CD8-positive, alpha-beta memory T cell (primary cell): ENCODE measurements at regions not wholly inside any gene's neighbourhood (a gene's known extent, or its start where the extent isn't known, plus 50 kb on each side); places are given as distances from the start of the nearest gene placed in this dataset.

Experiments used
- CTCF ChIA-PET: fragments of 350-600 bp; sonication (Branson Sonifier 250); formaldehyde crosslinking; loops from one replicate; lab custom pipeline; 2021; ENCODE audit warnings: antibody characterized with exemption; lab: Charles Lee
- POLR2A ChIA-PET: fragments of 350-600 bp; sonication (Branson Sonifier 250); formaldehyde crosslinking; loops from one replicate; lab custom pipeline; 2021; ENCODE audit warnings: antibody characterized with exemption; lab: Charles Lee
- DNase-seq, 5 donors: peaks; one replicate each; pipeline versions ENCODE4 v3.0.0 to v3.0.0-alpha.2; 2020 to 2022; ENCODE audit warnings: mixed read lengths in 1 of 5
- H3K27ac ChIP-seq: one replicate; pipeline ENCODE4 v1.7.0; 2013; ENCODE audit warnings: low read depth, mild to moderate bottlenecking, low read length, moderate library complexity
- H3K27me3 ChIP-seq: 2 replicates; pipeline ENCODE4 v1.7.0; 2013; ENCODE audit warnings: low read length, mild to moderate bottlenecking; ENCODE audit not compliant: insufficient read depth, poor library complexity, severe bottlenecking
- H3K36me3 ChIP-seq: 2 replicates; pipeline ENCODE4 v1.7.0; 2013; ENCODE audit warnings: mild to moderate bottlenecking, low read length, moderate library complexity; ENCODE audit not compliant: insufficient read depth
- H3K4me1 ChIP-seq: 2 replicates; pipeline ENCODE4 v1.7.0; 2013; ENCODE audit warnings: mild to moderate bottlenecking, low read length, moderate library complexity; ENCODE audit not compliant: insufficient read depth
- H3K4me3 ChIP-seq: 2 replicates; pipeline ENCODE4 v1.7.0; 2013; ENCODE audit warnings: mild to moderate bottlenecking, low read length
- H3K9me3 ChIP-seq: 2 replicates; pipeline ENCODE4 v1.7.0; 2013; ENCODE audit warnings: mild to moderate bottlenecking, low read length
- H3K27ac Mint-ChIP-seq, 8 donors: one replicate each; pipeline ENCODE4 v1.8.0; 2020 to 2021; ENCODE audit warnings: mixed read lengths in 8 of 8, mild to moderate bottlenecking in 6 of 8, inconsistent platforms in 3 of 8, moderate library complexity in 3 of 8
- H3K27me3 Mint-ChIP-seq, 2 donors: one replicate each; pipeline ENCODE4 v1.8.0; 2020 to 2021; ENCODE audit warnings: mixed read lengths in 2 of 2, mild to moderate bottlenecking in 1 of 2, moderate library complexity in 1 of 2
- H3K36me3 Mint-ChIP-seq, 3 donors: one replicate each; pipeline ENCODE4 v1.8.0; 2020 to 2021; ENCODE audit warnings: mixed read lengths in 3 of 3, inconsistent platforms in 1 of 3, mild to moderate bottlenecking in 1 of 3
- H3K4me1 Mint-ChIP-seq, 3 donors: one replicate each; pipeline ENCODE4 v1.8.0; 2020 to 2021; ENCODE audit warnings: mixed read lengths in 3 of 3, inconsistent platforms in 1 of 3, mild to moderate bottlenecking in 1 of 3
- H3K4me3 Mint-ChIP-seq, 7 donors: one replicate each; pipeline ENCODE4 v1.8.0; 2020 to 2021; ENCODE audit warnings: mixed read lengths in 7 of 7, mild to moderate bottlenecking in 6 of 7, moderate library complexity in 4 of 7, inconsistent platforms in 2 of 7
- H3K9me3 Mint-ChIP-seq, 5 donors: one replicate each; pipeline ENCODE4 v1.8.0; 2020 to 2022; ENCODE audit warnings: mixed read lengths in 5 of 5, mild to moderate bottlenecking in 3 of 5, moderate library complexity in 2 of 5, inconsistent platforms in 1 of 5

GRCh38 chr10:36191009-36191408, 548.9 kb upstream of the FZD8 start:
- no peak for DNase-seq
- no peak overlapping the region for H3K4me3 Mint-ChIP-seq
- CTCF ChIA-PET: no interaction called here
- Histone ChIP-seq H3K9me3 (no peaks in the 10 kb centered on the region), H3K27ac (no peak overlapping the region), H3K4me3 (no peak overlapping the region), H3K27me3 (no peaks in the 10 kb centered on the region), H3K36me3 (no peaks in the 10 kb centered on the region), H3K4me1 (no peaks in the 10 kb centered on the region)
- H3K9me3 Mint-ChIP-seq: peaks cover 13 to 33% (median 27%) of the 10 kb centered on the region in 5 donors
- POLR2A ChIA-PET: no interaction called here
- H3K4me1 Mint-ChIP-seq: no peaks in the 10 kb centered on the region
- H3K27me3 Mint-ChIP-seq: no peaks in the 10 kb centered on the region
- H3K27ac Mint-ChIP-seq: no peak overlapping the region
- peaks cover 0 to 1% (median 0%) of the 10 kb centered on the region in 3 donors for H3K36me3 Mint-ChIP-seq

GRCh38 chr10:36188461-36188860, 546.4 kb upstream of the FZD8 start:
- no peak overlapping the region for H3K27ac Mint-ChIP-seq
- ChIA-PET POLR2A (no interaction called here), CTCF (no interaction called here)
- peaks cover 19 to 35% (median 25%) of the 10 kb centered on the region in 5 donors for H3K9me3 Mint-ChIP-seq
- Histone ChIP-seq H3K4me1 (no peaks in the 10 kb centered on the region), H3K9me3 (no peaks in the 10 kb centered on the region), H3K36me3 (no peaks in the 10 kb centered on the region), H3K27me3 (no peaks in the 10 kb centered on the region), H3K4me3 (no peak overlapping the region), H3K27ac (no peak overlapping the region)
- no peaks in the 10 kb centered on the region for H3K27me3 Mint-ChIP-seq
- no peak for DNase-seq
- no peaks in the 10 kb centered on the region for H3K4me1 Mint-ChIP-seq
- H3K4me3 Mint-ChIP-seq: no peak overlapping the region
- H3K36me3 Mint-ChIP-seq: no peaks in the 10 kb centered on the region

- Mint-ChIP-seq H3K27me3 (no peaks in the 10 kb centered on the region), H3K4me3 (no peak overlapping the region), H3K36me3 (no peaks in the 10 kb centered on the region), H3K27ac (no peak overlapping the region), H3K4me1 (no peaks in the 10 kb centered on the region), H3K9me3 (peaks cover 18 to 35% (median 25%) of the 10 kb centered on the region in 5 donors)
- no peak overlapping the region for H3K4me3 ChIP-seq
- no peaks in the 10 kb centered on the region for H3K4me1 ChIP-seq
- DNase-seq: no peak
- no peaks in the 10 kb centered on the region for H3K36me3 ChIP-seq
- H3K27me3 ChIP-seq: no peaks in the 10 kb centered on the region
- no peaks in the 10 kb centered on the region for H3K9me3 ChIP-seq
- POLR2A ChIA-PET: no interaction called here
- CTCF ChIA-PET: no interaction called here
- H3K27ac ChIP-seq: no peak overlapping the region
These were observed 546.0 kb upstream of the FZD8 start for GRCh38 chr10:36188080-36188453.

- H3K36me3 ChIP-seq: no peaks in the 10 kb centered on the region
- no peaks in the 10 kb centered on the region for H3K36me3 Mint-ChIP-seq
- H3K4me3 Mint-ChIP-seq: no peak overlapping the region
These were observed 545.4 kb upstream of the FZD8 start for GRCh38 chr10:36187380-36188079.

GRCh38 chr10:36185097-36185496, 543.0 kb upstream of the FZD8 start:
- Histone ChIP-seq H3K4me1 (no peaks in the 10 kb centered on the region), H3K27me3 (no peaks in the 10 kb centered on the region), H3K36me3 (no peaks in the 10 kb centered on the region), H3K4me3 (no peak overlapping the region), H3K9me3 (no peaks in the 10 kb centered on the region), H3K27ac (no peak overlapping the region)
- POLR2A ChIA-PET: no interaction called here
- DNase-seq: no peak
- no peaks in the 10 kb centered on the region for H3K36me3 Mint-ChIP-seq
- no peaks in the 10 kb centered on the region for H3K4me1 Mint-ChIP-seq
- H3K4me3 Mint-ChIP-seq: no peak overlapping the region
- peaks cover 9 to 23% (median 10%) of the 10 kb centered on the region in 5 donors for H3K9me3 Mint-ChIP-seq
- no peak overlapping the region for H3K27ac Mint-ChIP-seq
- CTCF ChIA-PET: no interaction called here
- peaks cover 0 to 1% of the 10 kb centered on the region in 2 donors for H3K27me3 Mint-ChIP-seq

More at GRCh38 chr10:36187380-36188079, 545.4 kb upstream of the FZD8 start:
- CTCF ChIA-PET: no interaction called here
- H3K27me3 ChIP-seq: no peaks in the 10 kb centered on the region
- no peaks in the 10 kb centered on the region for H3K9me3 ChIP-seq
- H3K4me1 ChIP-seq: no peaks in the 10 kb centered on the region
- DNase-seq: no peak
- H3K27ac ChIP-seq: no peak overlapping the region
- no peaks in the 10 kb centered on the region for H3K4me1 Mint-ChIP-seq
- H3K9me3 Mint-ChIP-seq: peaks cover 17 to 32% (median 19%) of the 10 kb centered on the region in 5 donors
- no peak overlapping the region for H3K27ac Mint-ChIP-seq
- no peak overlapping the region for H3K4me3 ChIP-seq
- H3K27me3 Mint-ChIP-seq: no peaks in the 10 kb centered on the region
- POLR2A ChIA-PET: no interaction called here

GRCh38 chr10:36183726-36184125, 541.6 kb upstream of the FZD8 start:
- H3K9me3 ChIP-seq: no peaks in the 10 kb centered on the region
- peaks cover 0 to 1% of the 10 kb centered on the region in 2 donors for H3K27me3 Mint-ChIP-seq
- H3K4me3 Mint-ChIP-seq: no peak overlapping the region
- H3K4me1 Mint-ChIP-seq: no peaks in the 10 kb centered on the region
- ChIA-PET CTCF (no interaction called here), POLR2A (no interaction called here)
- no peak overlapping the region for H3K4me3 ChIP-seq
- no peaks in the 10 kb centered on the region for H3K4me1 ChIP-seq
- DNase-seq: no peak
- H3K36me3 Mint-ChIP-seq: no peaks in the 10 kb centered on the region
- no peak overlapping the region for H3K27ac ChIP-seq
- no peaks in the 10 kb centered on the region for H3K27me3 ChIP-seq
- H3K9me3 Mint-ChIP-seq: peaks cover 7 to 23% (median 9%) of the 10 kb centered on the region in 5 donors
- H3K36me3 ChIP-seq: no peaks in the 10 kb centered on the region
- H3K27ac Mint-ChIP-seq: no peak overlapping the region

- no peak for DNase-seq
- H3K36me3 Mint-ChIP-seq: no peaks in the 10 kb centered on the region
- no peak overlapping the region for H3K4me3 Mint-ChIP-seq
- no peaks in the 10 kb centered on the region for H3K4me1 Mint-ChIP-seq
- Histone ChIP-seq H3K9me3 (no peaks in the 10 kb centered on the region), H3K36me3 (no peaks in the 10 kb centered on the region), H3K4me3 (no peak overlapping the region), H3K27ac (no peak overlapping the region), H3K4me1 (no peaks in the 10 kb centered on the region), H3K27me3 (no peaks in the 10 kb centered on the region)
- CTCF ChIA-PET: no interaction called here
- H3K27ac Mint-ChIP-seq: no peak overlapping the region
- POLR2A ChIA-PET: no interaction called here
- H3K27me3 Mint-ChIP-seq: peaks cover 0 to 1% of the 10 kb centered on the region in 2 donors
- H3K9me3 Mint-ChIP-seq: peaks cover 7 to 23% (median 9%) of the 10 kb centered on the region in 5 donors
These were observed 541.0 kb upstream of the FZD8 start for GRCh38 chr10:36183056-36183455.

- DNase-seq: no peak
- no peaks in the 10 kb centered on the region for H3K4me1 ChIP-seq
- H3K27ac Mint-ChIP-seq: no peak overlapping the region
- H3K9me3 Mint-ChIP-seq: peaks cover 4 to 23% (median 8%) of the 10 kb centered on the region in 5 donors
- no peaks in the 10 kb centered on the region for H3K27me3 ChIP-seq
- H3K4me3 Mint-ChIP-seq: no peak overlapping the region
- H3K4me3 ChIP-seq: no peak overlapping the region
- no peak overlapping the region for H3K27ac ChIP-seq
- no peaks in the 10 kb centered on the region for H3K36me3 ChIP-seq
- peaks cover 0 to 1% of the 10 kb centered on the region in 2 donors for H3K27me3 Mint-ChIP-seq
- POLR2A ChIA-PET: no interaction called here
- CTCF ChIA-PET: no interaction called here
- no peaks in the 10 kb centered on the region for H3K9me3 ChIP-seq
- no peaks in the 10 kb centered on the region for H3K4me1 Mint-ChIP-seq
- H3K36me3 Mint-ChIP-seq: no peaks in the 10 kb centered on the region
These were observed 540.5 kb upstream of the FZD8 start for GRCh38 chr10:36182606-36183005.
